ENCODE measurements at regions not wholly inside any gene's neighbourhood (a gene's known extent, or its start where the extent isn't known, plus 50 kb on each side); places are given as distances from the start of the nearest gene placed in this dataset.
A peak's percentile ranks its signal among the peaks of the same experiment; 100 is the strongest.

- peaks cover 12% of the 10 kb centered on the region for H3K4me1 ChIP-seq (ENCODE audit: control insufficient read depth, extremely low read depth, insufficient read depth, low read length)
- no peak overlapping the region for H3K9ac ChIP-seq (ENCODE audit: control insufficient read depth, extremely low read depth, insufficient read depth, low read length)
- dilution Hi-C loops (cut with MboI; ENCODE audit: extremely low pct_ligation_motif_present, low sequenced_read_pairs), result no loop called here
- no peaks in the 10 kb centered on the region for H3K9me3 ChIP-seq (ENCODE audit: control insufficient read depth, low read depth, low read length)
- H3K4me2 ChIP-seq (ENCODE audit: control insufficient read depth, extremely low read depth, insufficient read depth, low read depth, low read length), result no peak overlapping the region
- peak; percentile 81 for DNase-seq (ENCODE audit: low read depth, low spot score)
- peak; percentile 97 for FAIRE-seq
- no peaks in the 10 kb centered on the region for H4K20me1 ChIP-seq (ENCODE audit: control insufficient read depth, extremely low read depth, insufficient read depth, low read length)
- TF ChIP-seq, protein P1, sequence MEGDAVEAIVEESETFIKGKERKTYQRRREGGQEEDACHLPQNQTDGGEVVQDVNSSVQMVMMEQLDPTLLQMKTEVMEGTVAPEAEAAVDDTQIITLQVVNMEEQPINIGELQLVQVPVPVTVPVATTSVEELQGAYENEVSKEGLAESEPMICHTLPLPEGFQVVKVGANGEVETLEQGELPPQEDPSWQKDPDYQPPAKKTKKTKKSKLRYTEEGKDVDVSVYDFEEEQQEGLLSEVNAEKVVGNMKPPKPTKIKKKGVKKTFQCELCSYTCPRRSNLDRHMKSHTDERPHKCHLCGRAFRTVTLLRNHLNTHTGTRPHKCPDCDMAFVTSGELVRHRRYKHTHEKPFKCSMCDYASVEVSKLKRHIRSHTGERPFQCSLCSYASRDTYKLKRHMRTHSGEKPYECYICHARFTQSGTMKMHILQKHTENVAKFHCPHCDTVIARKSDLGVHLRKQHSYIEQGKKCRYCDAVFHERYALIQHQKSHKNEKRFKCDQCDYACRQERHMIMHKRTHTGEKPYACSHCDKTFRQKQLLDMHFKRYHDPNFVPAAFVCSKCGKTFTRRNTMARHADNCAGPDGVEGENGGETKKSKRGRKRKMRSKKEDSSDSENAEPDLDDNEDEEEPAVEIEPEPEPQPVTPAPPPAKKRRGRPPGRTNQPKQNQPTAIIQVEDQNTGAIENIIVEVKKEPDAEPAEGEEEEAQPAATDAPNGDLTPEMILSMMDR (optimal IDR thresholded peaks at IDR 0.05 in 1 of 3, IDR thresholded peaks at IDR 0.05 in 1 of 3, conservative IDR thresholded peaks at IDR 0.05 in 1 of 3; ENCODE audit: extremely low read depth in 1 of 3, insufficient read depth in 2 of 3, low read length in 3 of 3), result peak in 1 of 3 experiments; percentile 8
- TF ChIP-seq EZH2 (IDR thresholded peaks at IDR 0.05; ENCODE audit: low read length), result no peak
- no peaks in the 10 kb centered on the region for H3K27me3 ChIP-seq (ENCODE audit: control insufficient read depth, extremely low read depth, insufficient read depth, low read length)
- H2AFZ ChIP-seq (ENCODE audit: control insufficient read depth, low read length), result no peak overlapping the region
- no peaks in the 10 kb centered on the region for H3K9me1 ChIP-seq (ENCODE audit: control insufficient read depth, extremely low read depth, insufficient read depth, low read length)
- H3K79me2 ChIP-seq (ENCODE audit: control insufficient read depth, insufficient read depth, low read length), result no peaks in the 10 kb centered on the region
- no peak overlapping the region for H3K4me3 ChIP-seq (ENCODE audit: control insufficient read depth in 2 of 3, extremely low read depth in 1 of 3, insufficient read depth in 2 of 3, low read depth in 1 of 3, low read length in 3 of 3)
- H3K27ac ChIP-seq (ENCODE audit: control insufficient read depth, insufficient read depth, low read length), result no peak overlapping the region
- H3K36me3 ChIP-seq (ENCODE audit: control insufficient read depth in 2 of 2, extremely low read depth in 1 of 2, insufficient read depth in 2 of 2, low read length in 2 of 2), result no peaks in the 10 kb centered on the region
Observed at GRCh38 chr20:6566821-6567220, 200.7 kb upstream of the BMP2 start.

DNA sequence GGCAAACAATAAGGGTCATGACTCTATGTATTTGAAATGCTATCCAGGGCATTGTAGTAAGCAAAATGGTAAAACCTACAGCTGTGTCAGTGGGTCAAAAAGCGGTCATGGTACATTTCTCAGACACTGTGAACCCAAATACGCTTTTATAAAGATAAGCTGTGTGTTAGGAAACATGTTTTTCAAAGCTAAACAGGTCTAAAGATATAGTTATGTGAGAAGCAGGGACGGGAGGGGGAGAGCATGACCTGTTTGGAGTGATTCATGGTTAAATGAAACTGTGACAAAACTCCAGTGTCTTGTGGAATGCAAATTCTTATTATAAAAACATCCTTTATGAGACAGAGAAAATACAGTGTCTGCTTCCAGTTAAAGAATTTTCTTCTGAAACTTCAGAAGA is 205.4 kb upstream of the BMP2 start:
- Histone ChIP-seq H3K4me3 (ENCODE audit: control insufficient read depth in 2 of 3, extremely low read depth in 1 of 3, insufficient read depth in 2 of 3, low read depth in 1 of 3, low read length in 3 of 3) (no peak overlapping the region), H3K4me1 (ENCODE audit: control insufficient read depth, extremely low read depth, insufficient read depth, low read length) (peaks cover 8% of the 10 kb centered on the region), H3K27ac (ENCODE audit: control insufficient read depth, insufficient read depth, low read length) (no peak overlapping the region), H3K36me3 (ENCODE audit: control insufficient read depth in 2 of 2, extremely low read depth in 1 of 2, insufficient read depth in 2 of 2, low read length in 2 of 2) (no peaks in the 10 kb centered on the region), H3K4me2 (ENCODE audit: control insufficient read depth, extremely low read depth, insufficient read depth, low read depth, low read length) (no peak overlapping the region), H3K9me3 (ENCODE audit: control insufficient read depth, low read depth, low read length) (no peaks in the 10 kb centered on the region), H3K9me1 (ENCODE audit: control insufficient read depth, extremely low read depth, insufficient read depth, low read length) (no peaks in the 10 kb centered on the region), H4K20me1 (ENCODE audit: control insufficient read depth, extremely low read depth, insufficient read depth, low read length) (no peaks in the 10 kb centered on the region), H3K9ac (ENCODE audit: control insufficient read depth, extremely low read depth, insufficient read depth, low read length) (no peak overlapping the region), H3K27me3 (ENCODE audit: control insufficient read depth, extremely low read depth, insufficient read depth, low read length) (no peaks in the 10 kb centered on the region), H2AFZ (ENCODE audit: control insufficient read depth, low read length) (no peak overlapping the region), H3K79me2 (ENCODE audit: control insufficient read depth, insufficient read depth, low read length) (no peaks in the 10 kb centered on the region)
- FAIRE-seq (no peak), DNase-seq (ENCODE audit: low read depth, low spot score) (no peak)
- TF ChIP-seq, protein P1 (optimal IDR thresholded peaks at IDR 0.05 in 1 of 3, IDR thresholded peaks at IDR 0.05 in 1 of 3, conservative IDR thresholded peaks at IDR 0.05 in 1 of 3; ENCODE audit: extremely low read depth in 1 of 3, insufficient read depth in 2 of 3, low read length in 3 of 3), result no peak
- no peak for TF ChIP-seq EZH2 (IDR thresholded peaks at IDR 0.05; ENCODE audit: low read length)
- dilution Hi-C loops (cut with MboI; ENCODE audit: extremely low pct_ligation_motif_present, low sequenced_read_pairs), result no loop called here

Measured in keratinocyte (primary cell).